Memory B cell (primary cell): ENCODE measurements at regions not wholly inside any gene's neighbourhood (a gene's known extent, or its start where the extent isn't known, plus 50 kb on each side); places are given as distances from the start of the nearest gene placed in this dataset.
A peak's percentile ranks its signal among the peaks of the same experiment; 100 is the strongest.
"Not testable (repeated sequence)": the region's sequence is repeated elsewhere in the genome, so short reads cannot be mapped to it uniquely, and the experiment has no call there.

Source experiments
- ATAC-seq: fragments of 150-1000 bp; cut with Tn5 transposase; 2 replicates; pipeline ENCODE4 v1.10.0; 2021; ENCODE audit warnings: low read depth, mild to moderate bottlenecking, moderate library complexity
- DNase-seq, 2 donors: peaks; one replicate each; pipeline ENCODE4 v3.0.0; 2022; ENCODE audit warnings: low spot score in 2 of 2
- H3K27ac Mint-ChIP-seq: one replicate; pipeline ENCODE4 v1.8.0; 2022; ENCODE audit warnings: mild to moderate bottlenecking, moderate library complexity, mixed read lengths
- H3K27me3 Mint-ChIP-seq: one replicate; pipeline ENCODE4 v1.8.0; 2022; ENCODE audit warnings: mixed read lengths
- H3K36me3 Mint-ChIP-seq: one replicate; pipeline ENCODE4 v1.8.0; 2022; ENCODE audit warnings: mild to moderate bottlenecking, mixed read lengths
- H3K4me1 Mint-ChIP-seq: one replicate; pipeline ENCODE4 v1.8.0; 2022; ENCODE audit warnings: mixed read lengths
- H3K4me3 Mint-ChIP-seq: one replicate; pipeline ENCODE4 v1.8.0; 2022; ENCODE audit warnings: mild to moderate bottlenecking, moderate library complexity, mixed read lengths
- H3K9me3 Mint-ChIP-seq: one replicate; pipeline ENCODE4 v1.8.0; 2022; ENCODE audit warnings: mixed read lengths

GRCh38 chr5:87042554-87042953 lies 225.1 kb upstream of the RASA1 start:
- Mint-ChIP-seq H3K4me1 (no peaks in the 10 kb centered on the region), H3K36me3 (peaks cover 11% of the 10 kb centered on the region), H3K9me3 (peaks cover 5% of the 10 kb centered on the region), H3K27ac (no peak overlapping the region), H3K27me3 (peaks cover 4% of the 10 kb centered on the region), H3K4me3 (no peak overlapping the region)
- DNase-seq (no peak), ATAC-seq (no peak)

GRCh38 chr5:87048156-87048555 lies 219.5 kb upstream of the RASA1 start:
- DNase-seq (no peak), ATAC-seq (no peak)
- Mint-ChIP-seq H3K4me3 (no peak overlapping the region), H3K4me1 (peaks cover 7% of the 10 kb centered on the region), H3K36me3 (peaks cover 20% of the 10 kb centered on the region), H3K9me3 (peaks cover 11% of the 10 kb centered on the region), H3K27me3 (no peaks in the 10 kb centered on the region), H3K27ac (no peak overlapping the region)

GRCh38 chr5:87049012-87049411 lies 218.7 kb upstream of the RASA1 start:
- H3K36me3 Mint-ChIP-seq, result peaks cover 16% of the 10 kb centered on the region
- H3K9me3 Mint-ChIP-seq, ATAC-seq, DNase-seq, H3K4me3 Mint-ChIP-seq, H3K27ac Mint-ChIP-seq, H3K27me3 Mint-ChIP-seq, H3K4me1 Mint-ChIP-seq: not testable (repeated sequence)

GRCh38 chr5:87051502-87052113 lies 216.1 kb upstream of the RASA1 start:
- peaks cover 8% of the 10 kb centered on the region for H3K4me1 Mint-ChIP-seq
- DNase-seq, result no peak
- H3K36me3 Mint-ChIP-seq, result peaks cover 16% of the 10 kb centered on the region
- H3K27ac Mint-ChIP-seq, result no peak overlapping the region
- H3K9me3 Mint-ChIP-seq, result peaks cover 9% of the 10 kb centered on the region
- no peak for ATAC-seq
- H3K27me3 Mint-ChIP-seq, result no peaks in the 10 kb centered on the region
- no peak overlapping the region for H3K4me3 Mint-ChIP-seq

- H3K4me3 Mint-ChIP-seq, result no peak overlapping the region
- H3K36me3 Mint-ChIP-seq, result peaks cover 14% of the 10 kb centered on the region
- no peaks in the 10 kb centered on the region for H3K27me3 Mint-ChIP-seq
- H3K9me3 Mint-ChIP-seq, result peaks cover 9% of the 10 kb centered on the region
- peaks cover 8% of the 10 kb centered on the region for H3K4me1 Mint-ChIP-seq
- no peak for ATAC-seq
- DNase-seq, result no peak
- H3K27ac Mint-ChIP-seq, result no peak overlapping the region
Observed at GRCh38 chr5:87053146-87053545, 214.5 kb upstream of the RASA1 start.

- Mint-ChIP-seq H3K36me3 (peaks cover 9% of the 10 kb centered on the region), H3K4me1 (peaks cover 8% of the 10 kb centered on the region), H3K27me3 (no peaks in the 10 kb centered on the region), H3K4me3 (no peak overlapping the region), H3K9me3 (peaks cover 5% of the 10 kb centered on the region), H3K27ac (no peak overlapping the region)
- ATAC-seq (no peak), DNase-seq (no peak)
Observed at GRCh38 chr5:87054821-87055220, 212.9 kb upstream of the RASA1 start.

GRCh38 chr5:87061046-87061445 lies 206.6 kb upstream of the RASA1 start:
- peaks cover 4% of the 10 kb centered on the region for H3K9me3 Mint-ChIP-seq
- no peak overlapping the region for H3K27ac Mint-ChIP-seq
- peaks cover 2% of the 10 kb centered on the region for H3K36me3 Mint-ChIP-seq
- no peaks in the 10 kb centered on the region for H3K4me1 Mint-ChIP-seq
- H3K27me3 Mint-ChIP-seq, result no peaks in the 10 kb centered on the region
- DNase-seq (no peak), ATAC-seq (no peak)
- no peak overlapping the region for H3K4me3 Mint-ChIP-seq

GRCh38 chr5:87069311-87069710 lies 198.4 kb upstream of the RASA1 start:
- no peak overlapping the region for H3K27ac Mint-ChIP-seq
- H3K27me3 Mint-ChIP-seq, result no peaks in the 10 kb centered on the region
- no peak for DNase-seq

GRCh38 chr5:87069974-87070608 lies 197.6 kb upstream of the RASA1 start:
- H3K36me3 Mint-ChIP-seq, result no peaks in the 10 kb centered on the region
- no peak overlapping the region for H3K4me3 Mint-ChIP-seq
- H3K27me3 Mint-ChIP-seq, result no peaks in the 10 kb centered on the region
- H3K4me1 Mint-ChIP-seq, result peaks cover 18% of the 10 kb centered on the region
- H3K9me3 Mint-ChIP-seq, result no peaks in the 10 kb centered on the region
- ATAC-seq (peak; percentile 51), DNase-seq (peak in 1 of 2 donors; percentile 3)
- H3K27ac Mint-ChIP-seq, result no peak overlapping the region

More at GRCh38 chr5:87069311-87069710, 198.4 kb upstream of the RASA1 start:
- no peaks in the 10 kb centered on the region for H3K9me3 Mint-ChIP-seq
- no peaks in the 10 kb centered on the region for H3K36me3 Mint-ChIP-seq
- H3K4me3 Mint-ChIP-seq, result no peak overlapping the region
- peaks cover 10% of the 10 kb centered on the region for H3K4me1 Mint-ChIP-seq
- no peak for ATAC-seq

- Mint-ChIP-seq H3K9me3 (no peaks in the 10 kb centered on the region), H3K27me3 (no peaks in the 10 kb centered on the region), H3K27ac (peak overlapping the region; percentile 91), H3K4me1 (peaks cover 28% of the 10 kb centered on the region), H3K4me3 (no peak overlapping the region), H3K36me3 (no peaks in the 10 kb centered on the region)
- ATAC-seq, result no peak
- no peak for DNase-seq
Observed at GRCh38 chr5:87074072-87074471, 193.6 kb upstream of the RASA1 start.

- Mint-ChIP-seq H3K4me3 (peak overlapping the region; percentile 78), H3K36me3 (no peaks in the 10 kb centered on the region), H3K9me3 (no peaks in the 10 kb centered on the region), H3K4me1 (peaks cover 27% of the 10 kb centered on the region), H3K27ac (peak overlapping the region; percentile 91), H3K27me3 (no peaks in the 10 kb centered on the region)
- ATAC-seq (peak; percentile 90), DNase-seq (no peak)
Observed at GRCh38 chr5:87074934-87075541, 192.6 kb upstream of the RASA1 start.

- H3K27me3 Mint-ChIP-seq, result no peaks in the 10 kb centered on the region
- ATAC-seq (no peak), DNase-seq (no peak)
- H3K9me3 Mint-ChIP-seq, result no peaks in the 10 kb centered on the region
- H3K36me3 Mint-ChIP-seq, result no peaks in the 10 kb centered on the region
- H3K4me1 Mint-ChIP-seq, result peaks cover 30% of the 10 kb centered on the region
- no peak overlapping the region for H3K27ac Mint-ChIP-seq
- no peak overlapping the region for H3K4me3 Mint-ChIP-seq
Observed at GRCh38 chr5:87076411-87076810, 191.3 kb upstream of the RASA1 start.

- H3K36me3 Mint-ChIP-seq, result no peaks in the 10 kb centered on the region
- H3K4me1 Mint-ChIP-seq, result peaks cover 35% of the 10 kb centered on the region
- no peak overlapping the region for H3K4me3 Mint-ChIP-seq
- ATAC-seq (no peak), DNase-seq (no peak)
- H3K27ac Mint-ChIP-seq, result no peak overlapping the region
- H3K9me3 Mint-ChIP-seq, result no peaks in the 10 kb centered on the region
- no peaks in the 10 kb centered on the region for H3K27me3 Mint-ChIP-seq
Observed at GRCh38 chr5:87076931-87077330, 190.8 kb upstream of the RASA1 start.

- Mint-ChIP-seq H3K4me1 (peaks cover 40% of the 10 kb centered on the region), H3K36me3 (no peaks in the 10 kb centered on the region), H3K27me3 (no peaks in the 10 kb centered on the region), H3K9me3 (no peaks in the 10 kb centered on the region), H3K4me3 (no peak overlapping the region), H3K27ac (peak overlapping the region; percentile 37)
- ATAC-seq, result no peak
- no peak for DNase-seq
Observed at GRCh38 chr5:87079219-87079618, 188.5 kb upstream of the RASA1 start.
